K562 (cell line): ENCODE measurements at regions not wholly inside any gene's neighbourhood (a gene's known extent, or its start where the extent isn't known, plus 50 kb on each side); places are given as distances from the start of the nearest gene placed in this dataset.

Experiments
- BRCA1 ChIP-seq, 2 experiments: fragments of 450-650 bp in 1 of 2; sonication (generic) in 1 of 2; formaldehyde crosslinking in 1 of 2; IDR thresholded peaks; 2 replicates each; pipeline versions ENCODE4 v1.5.0 to v1.6.1; 2017 to 2020; ENCODE audit warnings: mild to moderate bottlenecking in 1 of 2, missing genetic modification reagents in 1 of 2
- CHD7 ChIP-seq: fragments of 200-600 bp; sonication (generic); IDR thresholded peaks from one replicate; pipeline ENCODE4 v1.6.1; 2012; ENCODE audit warnings: mild to moderate bottlenecking, low read depth, low read length, inconsistent platforms
- PATZ1 ChIP-seq: fragments of 250-450 bp; sonication (Bioruptor Pico); IDR thresholded peaks from 2 replicates; pipeline ENCODE4 v1.5.0; 2020; ENCODE audit warnings: mild to moderate bottlenecking, borderline replicate concordance
- USF1 ChIP-seq: sonication (generic); formaldehyde crosslinking; IDR thresholded peaks from 2 replicates; pipeline ENCODE4 v1.9.0; 2022; ENCODE audit warnings: mild to moderate bottlenecking, missing genetic modification reagents
- VEZF1 ChIP-seq: fragments of 200-800 bp; sonication (Bioruptor generic); IDR thresholded peaks from 2 replicates; pipeline ENCODE4 v1.6.1; 2017; ENCODE audit warnings: missing genetic modification characterization, missing compliant biosample characterization
- ZFP36 ChIP-seq: fragments of 150-350 bp; IDR thresholded peaks from 2 replicates; pipeline ENCODE4 v1.6.1; 2018; ENCODE audit warnings: low read length, low read depth; ENCODE audit not compliant: partially characterized antibody

- TF ChIP-seq VEZF1 (CRISPR knock-in tag) (no peak), ZFP36 (no peak), PATZ1 (CRISPR knock-in tag) (no peak), BRCA1 (IDR thresholded peaks at IDR 0.05) (no peak), BRCA1 (CRISPR knock-in tag; IDR thresholded peaks at IDR 0.05) (no peak), CHD7 (no peak), USF1 (CRISPR knock-in tag) (no peak)
These were observed 1084.6 kb upstream of the ARRDC3 start (continued) for GRCh38 chr5:92467695-92468094.
